H1 (cell line): ENCODE measurements at regions not wholly inside any gene's neighbourhood (a gene's known extent, or its start where the extent isn't known, plus 50 kb on each side); places are given as distances from the start of the nearest gene placed in this dataset.

Experiments
- CHD2 ChIP-seq: IDR thresholded peaks from 2 replicates; pipeline ENCODE4 v1.6.1; 2012; ENCODE audit warnings: low read length, improper control_type of control experiment
- EP300 ChIP-seq, 2 experiments: IDR thresholded peaks; 1 replicate in 1 of 2; 2 replicates in 1 of 2; pipeline ENCODE4 v1.6.1; 2011 to 2012; ENCODE audit warnings: low read depth in 2 of 2, low read length in 2 of 2, mild to moderate bottlenecking in 2 of 2, borderline replicate concordance in 1 of 2, inconsistent platforms in 1 of 2, moderate library complexity in 1 of 2
- GABPA ChIP-seq: IDR thresholded peaks from 2 replicates; pipeline ENCODE4 v1.6.1; 2011; ENCODE audit warnings: mild to moderate bottlenecking, low read length, moderate library complexity, borderline replicate concordance; ENCODE audit not compliant: insufficient read depth
- PHF8 ChIP-seq: fragments of 200-600 bp; sonication (generic); conservative IDR thresholded peaks from 2 replicates; pipeline ENCODE4 v1.7.1; 2012; ENCODE audit warnings: low read depth, mild to moderate bottlenecking, inconsistent platforms, low read length, moderate library complexity
- POLR2A ChIP-seq, 2 experiments: IDR thresholded peaks; 1 replicate in 1 of 2; 2 replicates in 1 of 2; pipeline ENCODE4 v1.6.1; 2011; ENCODE audit warnings: low read depth in 2 of 2, low read length in 2 of 2, mild to moderate bottlenecking in 2 of 2; ENCODE audit errors: control extremely low read depth in 1 of 2
- POLR2AphosphoS5 ChIP-seq: IDR thresholded peaks from 2 replicates; pipeline ENCODE4 v1.6.1; 2011; ENCODE audit warnings: low read depth, low read length
- RAD21 ChIP-seq, 2 experiments: IDR thresholded peaks in 1 of 2; conservative IDR thresholded peaks in 1 of 2; 2 replicates each; pipeline ENCODE4 v1.6.1; 2011; ENCODE audit warnings: low read depth in 2 of 2, low read length in 2 of 2, improper control_type of control experiment in 1 of 2, inconsistent platforms in 1 of 2, mild to moderate bottlenecking in 1 of 2, moderate library complexity in 1 of 2
- SIRT6 ChIP-seq: IDR thresholded peaks from one replicate; pipeline ENCODE4 v1.7.1; 2012; ENCODE audit warnings: low read length, inconsistent platforms
- TF ChIP-seq, protein P1 (sequence below), 3 experiments: IDR thresholded peaks; 1 replicate in 2 of 3; 2 replicates in 1 of 3; pipeline versions ENCODE4 v1.5.1 to v1.6.1; 2011; ENCODE audit warnings: low read length in 3 of 3, mild to moderate bottlenecking in 3 of 3, inconsistent platforms in 2 of 3, low read depth in 1 of 3, moderate library complexity in 1 of 3; ENCODE audit not compliant: insufficient read depth in 1 of 3; ENCODE audit errors: control extremely low read depth in 1 of 3

DNA sequence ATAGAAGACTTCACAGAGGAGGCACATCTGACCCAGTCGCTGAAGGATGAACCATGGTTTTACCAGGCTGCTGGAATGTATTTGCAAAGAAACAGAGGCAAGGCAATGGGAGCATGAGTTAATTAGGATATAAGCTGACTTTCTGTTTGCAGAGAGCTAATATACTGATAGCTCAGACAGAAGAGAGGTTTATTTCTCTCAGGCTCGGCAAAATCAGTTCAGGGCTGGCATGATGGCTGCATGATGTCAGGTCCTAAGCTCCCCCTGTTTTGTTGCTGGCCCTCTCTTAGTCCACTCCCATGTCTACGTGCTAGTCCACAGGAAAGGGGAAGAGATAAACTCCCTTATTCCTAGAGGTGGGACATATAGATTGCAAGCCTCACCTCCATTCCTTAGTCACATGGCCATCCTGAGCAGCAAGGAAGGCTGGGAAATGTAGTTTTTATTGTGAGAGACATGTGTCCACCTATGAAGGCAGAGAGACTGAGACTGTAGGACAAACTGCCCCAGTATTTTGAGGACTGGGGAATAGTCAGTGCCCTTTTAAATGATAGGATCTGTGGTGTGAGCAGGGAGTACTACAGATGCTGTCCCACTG is 224.5 kb downstream of the VRK1 start:
- TF ChIP-seq GABPA: no peak
- TF ChIP-seq, protein P1, sequence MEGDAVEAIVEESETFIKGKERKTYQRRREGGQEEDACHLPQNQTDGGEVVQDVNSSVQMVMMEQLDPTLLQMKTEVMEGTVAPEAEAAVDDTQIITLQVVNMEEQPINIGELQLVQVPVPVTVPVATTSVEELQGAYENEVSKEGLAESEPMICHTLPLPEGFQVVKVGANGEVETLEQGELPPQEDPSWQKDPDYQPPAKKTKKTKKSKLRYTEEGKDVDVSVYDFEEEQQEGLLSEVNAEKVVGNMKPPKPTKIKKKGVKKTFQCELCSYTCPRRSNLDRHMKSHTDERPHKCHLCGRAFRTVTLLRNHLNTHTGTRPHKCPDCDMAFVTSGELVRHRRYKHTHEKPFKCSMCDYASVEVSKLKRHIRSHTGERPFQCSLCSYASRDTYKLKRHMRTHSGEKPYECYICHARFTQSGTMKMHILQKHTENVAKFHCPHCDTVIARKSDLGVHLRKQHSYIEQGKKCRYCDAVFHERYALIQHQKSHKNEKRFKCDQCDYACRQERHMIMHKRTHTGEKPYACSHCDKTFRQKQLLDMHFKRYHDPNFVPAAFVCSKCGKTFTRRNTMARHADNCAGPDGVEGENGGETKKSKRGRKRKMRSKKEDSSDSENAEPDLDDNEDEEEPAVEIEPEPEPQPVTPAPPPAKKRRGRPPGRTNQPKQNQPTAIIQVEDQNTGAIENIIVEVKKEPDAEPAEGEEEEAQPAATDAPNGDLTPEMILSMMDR (IDR thresholded peaks at IDR 0.05; ENCODE audit: control extremely low read depth in 1 of 3, insufficient read depth in 1 of 3, low read depth in 1 of 3, low read length in 3 of 3): no peak
- no peak for TF ChIP-seq EP300 (IDR thresholded peaks at IDR 0.05; ENCODE audit: borderline replicate concordance in 1 of 2, low read depth in 2 of 2, low read length in 2 of 2)
- no peak for TF ChIP-seq SIRT6
- TF ChIP-seq POLR2AphosphoS5: no peak
- no peak for TF ChIP-seq POLR2A (IDR thresholded peaks at IDR 0.05; ENCODE audit: control extremely low read depth in 1 of 2, low read depth in 2 of 2, low read length in 2 of 2)
- no peak for TF ChIP-seq CHD2
- no peak for TF ChIP-seq RAD21 (IDR thresholded peaks at IDR 0.05 in 1 of 2, conservative IDR thresholded peaks at IDR 0.05 in 1 of 2; ENCODE audit: low read depth in 2 of 2, low read length in 2 of 2)
- no peak for TF ChIP-seq PHF8
